ENCODE measurements at regions not wholly inside any gene's neighbourhood (a gene's known extent, or its start where the extent isn't known, plus 50 kb on each side); places are given as distances from the start of the nearest gene placed in this dataset.

- Histone ChIP-seq H3K36me3 (no peaks in the 10 kb centered on the region), H3K4me3 (no peak overlapping the region), H3K27me3 (no peaks in the 10 kb centered on the region), H3K27ac (no peak overlapping the region), H3K4me1 (no peaks in the 10 kb centered on the region), H3K9me3 (peaks cover 0 to 19% of the 10 kb centered on the region in 2 donors)
- intact Hi-C loops (cut with DNase I): no loop called here
- no peak for TF ChIP-seq CTCF (IDR thresholded peaks at IDR 0.05)
- DNase-seq (no peak), ATAC-seq (no peak)
These were observed 482.9 kb upstream of the TSHZ3 start for GRCh38 chr19:31832176-31832548.

GRCh38 chr19:31834070-31834469, 484.8 kb upstream of the TSHZ3 start:
- DNase-seq: no peak
- Histone ChIP-seq H3K9me3 (peaks cover 0 to 19% of the 10 kb centered on the region in 2 donors), H3K36me3 (no peaks in the 10 kb centered on the region), H3K4me1 (no peaks in the 10 kb centered on the region), H3K4me3 (no peak overlapping the region), H3K27ac (no peak overlapping the region), H3K27me3 (no peaks in the 10 kb centered on the region)
- intact Hi-C loops (cut with DNase I): no loop called here
- no peak for ATAC-seq
- no peak for TF ChIP-seq CTCF (IDR thresholded peaks at IDR 0.05)

GRCh38 chr19:31838163-31838815, 489.1 kb upstream of the TSHZ3 start:
- DNase-seq: peak in 1 of 4 donors; percentile 59
- no peak for TF ChIP-seq CTCF (IDR thresholded peaks at IDR 0.05)
- peak; percentile 43 for ATAC-seq

GRCh38 chr19:31840371-31840770, 491.1 kb upstream of the TSHZ3 start:
- H3K27me3 ChIP-seq: no peaks in the 10 kb centered on the region
- intact Hi-C loops (cut with DNase I): no loop called here
- H3K4me1 ChIP-seq: no peaks in the 10 kb centered on the region
- ATAC-seq (no peak), DNase-seq (peak in 1 of 4 donors; percentile 33)
- no peak for TF ChIP-seq CTCF (IDR thresholded peaks at IDR 0.05)
- H3K27ac ChIP-seq: no peak overlapping the region
- H3K9me3 ChIP-seq: peaks cover 0 to 18% of the 10 kb centered on the region in 2 donors
- no peaks in the 10 kb centered on the region for H3K36me3 ChIP-seq
- no peak overlapping the region for H3K4me3 ChIP-seq

More at GRCh38 chr19:31838163-31838815, 489.1 kb upstream of the TSHZ3 start:
- Histone ChIP-seq H3K4me1 (no peaks in the 10 kb centered on the region), H3K27me3 (no peaks in the 10 kb centered on the region), H3K9me3 (peaks cover 0 to 24% of the 10 kb centered on the region in 2 donors), H3K4me3 (no peak overlapping the region), H3K36me3 (no peaks in the 10 kb centered on the region), H3K27ac (no peak overlapping the region)
- intact Hi-C loops (cut with DNase I): no loop called here

GRCh38 chr19:31841755-31842154, 492.5 kb upstream of the TSHZ3 start:
- no peaks in the 10 kb centered on the region for H3K36me3 ChIP-seq
- no peaks in the 10 kb centered on the region for H3K27me3 ChIP-seq
- DNase-seq (no peak), ATAC-seq (no peak)
- no peak overlapping the region for H3K27ac ChIP-seq
- intact Hi-C loops (cut with DNase I): no loop called here
- TF ChIP-seq CTCF (IDR thresholded peaks at IDR 0.05): no peak
- H3K9me3 ChIP-seq: peaks cover 0 to 16% of the 10 kb centered on the region in 2 donors
- no peak overlapping the region for H3K4me3 ChIP-seq
- H3K4me1 ChIP-seq: no peaks in the 10 kb centered on the region
